Gastroesophageal sphincter (tissue), 4 donors: ENCODE measurements at regions not wholly inside any gene's neighbourhood (a gene's known extent, or its start where the extent isn't known, plus 50 kb on each side); places are given as distances from the start of the nearest gene placed in this dataset.

Experiments used
- ATAC-seq: fragments of 150-250 bp; one replicate; pipeline ENCODE4 v1.9.1; 2016; ENCODE audit warnings: mild to moderate bottlenecking, moderate library complexity
- H3K27ac ChIP-seq, 4 donors: fragments of 200-600 bp; sonication (generic) in 3 of 4; 1 replicate in 3 of 4; 2 replicates in 1 of 4; pipeline ENCODE4 v1.5.1; 2016 to 2019
- H3K27me3 ChIP-seq: fragments of 200-600 bp; sonication (generic); one replicate; pipeline ENCODE4 v1.5.1; 2019
- H3K36me3 ChIP-seq, 2 donors: fragments of 200-600 bp; sonication (generic); one replicate each; pipeline ENCODE4 v1.5.1; 2019; ENCODE audit warnings: control low read depth in 1 of 2
- H3K4me1 ChIP-seq, 3 donors: fragments of 200-600 bp; sonication (generic); 1 replicate in 2 of 3; 2 replicates in 1 of 3; pipeline ENCODE4 v1.5.1; 2016 to 2019; ENCODE audit warnings: control low read depth in 2 of 3
- H3K4me3 ChIP-seq, 2 donors: fragments of 200-600 bp; sonication (generic); one replicate each; pipeline ENCODE4 v1.5.1; 2019; ENCODE audit warnings: mild to moderate bottlenecking in 1 of 2, moderate library complexity in 1 of 2
- H3K9me3 ChIP-seq, 3 donors: fragments of 200-600 bp; sonication (generic); one replicate each; pipeline ENCODE4 v1.5.1; 2017 to 2019; ENCODE audit warnings: control low read depth in 2 of 3
- CTCF ChIP-seq, 4 experiments: fragments of 200-600 bp in 2 of 4; fragments of 450-650 bp in 2 of 4; sonication (generic) in 1 of 4; IDR thresholded peaks; one replicate each; pipeline ENCODE4 v1.5.1; 2017 to 2019; ENCODE audit warnings: antibody characterized with exemption in 4 of 4, mild to moderate bottlenecking in 2 of 4, moderate library complexity in 2 of 4
- EP300 ChIP-seq: sonication (generic); formaldehyde crosslinking; IDR thresholded peaks from one replicate; pipeline ENCODE4 v1.6.1; 2017; ENCODE audit warnings: antibody characterized with exemption, mild to moderate bottlenecking
- POLR2A ChIP-seq, 2 donors: fragments of 450-650 bp; IDR thresholded peaks; one replicate each; pipeline ENCODE4 v1.6.1; 2017; ENCODE audit warnings: antibody characterized with exemption in 2 of 2, mild to moderate bottlenecking in 2 of 2, moderate library complexity in 1 of 2
- POLR2AphosphoS5 ChIP-seq: sonication (generic); formaldehyde crosslinking; IDR thresholded peaks from one replicate; pipeline ENCODE4 v1.6.1; 2017; ENCODE audit warnings: antibody characterized with exemption
- WGBS, 2 donors: methylation state at CpG; one replicate each; pipeline ENCODE4 v1.1.5; 2018; ENCODE audit warnings: low coverage in 1 of 2; 5-methylcytosine and 5-hydroxymethylcytosine counted together

DNA sequence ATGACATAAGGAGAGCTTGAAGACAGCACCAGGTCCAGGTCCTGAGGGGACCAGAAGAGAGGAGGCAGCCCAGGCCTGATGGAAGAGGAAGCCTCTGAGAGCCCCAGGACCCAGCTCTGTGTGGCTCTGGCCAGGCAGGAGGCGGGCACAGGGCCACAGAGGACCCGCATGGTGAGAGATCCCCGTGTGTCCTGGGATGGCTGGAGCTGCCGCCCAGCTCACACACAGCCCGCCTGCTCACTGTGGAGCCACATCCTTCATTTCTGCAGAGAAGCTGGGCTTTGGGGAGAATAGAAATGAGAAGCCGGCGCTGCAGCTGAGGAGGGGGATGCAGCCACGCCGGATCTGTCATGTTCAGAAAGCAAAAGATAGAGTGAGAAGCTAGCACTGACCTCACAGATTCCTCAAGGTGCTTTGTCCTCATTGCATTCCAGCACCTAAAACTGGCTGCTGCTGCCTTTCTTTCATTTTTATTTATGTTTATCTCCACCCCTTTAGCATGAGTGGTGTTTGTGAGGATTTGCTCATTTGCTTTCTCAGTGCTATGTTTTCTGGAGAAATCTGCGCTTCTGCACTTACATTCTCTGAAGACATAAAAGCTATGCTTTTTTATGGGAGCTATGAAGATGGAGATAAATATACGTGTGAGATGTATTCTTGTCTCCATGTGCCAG is 307.6 kb upstream of the MYT1L start:
- peaks cover 0 to 7% (median 0%) of the 10 kb centered on the region in 3 donors for H3K4me1 ChIP-seq
- no peaks in the 10 kb centered on the region for H3K36me3 ChIP-seq
- WGBS, 2 donors, result 60 to 69% methylated on average over 5 to 6 of the region's 11 CpGs
- no peak overlapping the region for H3K27ac ChIP-seq
- TF ChIP-seq CTCF (IDR thresholded peaks at IDR 0.05) (no peak), POLR2AphosphoS5 (no peak), EP300 (no peak), POLR2A (IDR thresholded peaks at IDR 0.05) (no peak)
- ATAC-seq, result no peak
- peaks cover 21% of the 10 kb centered on the region for H3K27me3 ChIP-seq
- H3K4me3 ChIP-seq, result no peak overlapping the region
- no peaks in the 10 kb centered on the region for H3K9me3 ChIP-seq

DNA sequence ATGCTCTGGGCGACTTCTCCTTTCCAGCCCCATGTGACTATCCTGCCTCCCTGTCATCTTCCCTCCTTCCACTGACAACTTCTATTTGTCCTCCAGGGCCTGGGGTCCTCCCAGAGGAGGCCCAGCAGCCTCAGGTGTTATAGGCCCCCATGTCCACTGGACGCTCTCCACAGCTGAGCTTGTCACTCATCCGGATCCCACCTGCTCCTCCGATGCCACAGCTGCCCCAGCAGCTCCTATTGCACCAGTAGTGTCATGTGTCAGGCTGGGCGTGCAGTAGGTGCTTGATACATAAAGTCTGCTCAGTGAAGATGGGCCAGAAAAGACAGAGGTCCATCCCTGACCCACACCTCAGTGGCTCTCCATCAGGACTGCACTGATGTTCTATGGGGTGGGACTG is 305.7 kb upstream of the MYT1L start:
- no peak overlapping the region for H3K27ac ChIP-seq
- peaks cover 21% of the 10 kb centered on the region for H3K27me3 ChIP-seq
- no peaks in the 10 kb centered on the region for H3K9me3 ChIP-seq
- no peak for ATAC-seq
- no peak overlapping the region for H3K4me3 ChIP-seq
- H3K4me1 ChIP-seq, result peaks cover 0 to 7% (median 0%) of the 10 kb centered on the region in 3 donors
- H3K36me3 ChIP-seq, result no peaks in the 10 kb centered on the region
- 100% methylated on average over 2 to 3 of the region's 5 CpGs for WGBS, 2 donors
- TF ChIP-seq POLR2A (IDR thresholded peaks at IDR 0.05) (no peak), EP300 (no peak), CTCF (IDR thresholded peaks at IDR 0.05) (no peak), POLR2AphosphoS5 (no peak)

GRCh38 chr2:2635025-2635528 is 304.0 kb upstream of the MYT1L start:
- H3K27me3 ChIP-seq, result peaks cover 14% of the 10 kb centered on the region
- H3K27ac ChIP-seq, result no peak overlapping the region
- H3K4me3 ChIP-seq, result no peak overlapping the region
- ATAC-seq, result no peak
- H3K4me1 ChIP-seq, result peaks cover 0 to 7% (median 0%) of the 10 kb centered on the region in 3 donors
- WGBS, 2 donors, result 80% methylated on average over 1 of the region's 6 CpGs; no CpG with 5 or more reads in 1 of the 2 donors
- TF ChIP-seq POLR2A (IDR thresholded peaks at IDR 0.05) (no peak), POLR2AphosphoS5 (no peak), CTCF (IDR thresholded peaks at IDR 0.05) (no peak), EP300 (no peak)
- no peaks in the 10 kb centered on the region for H3K36me3 ChIP-seq
- H3K9me3 ChIP-seq, result no peaks in the 10 kb centered on the region

GRCh38 chr2:2633017-2633416 is 301.9 kb upstream of the MYT1L start:
- no peaks in the 10 kb centered on the region for H3K36me3 ChIP-seq
- H3K4me3 ChIP-seq, result no peak overlapping the region
- H3K9me3 ChIP-seq, result no peaks in the 10 kb centered on the region
- ATAC-seq, result no peak
- 49 to 60% methylated on average over 5 to 8 of the region's 8 CpGs for WGBS, 2 donors
- no peaks in the 10 kb centered on the region for H3K27me3 ChIP-seq
- TF ChIP-seq EP300 (no peak), POLR2A (IDR thresholded peaks at IDR 0.05) (no peak), CTCF (IDR thresholded peaks at IDR 0.05) (no peak), POLR2AphosphoS5 (no peak)
- no peaks in the 10 kb centered on the region for H3K4me1 ChIP-seq
- H3K27ac ChIP-seq, result no peak overlapping the region

DNA sequence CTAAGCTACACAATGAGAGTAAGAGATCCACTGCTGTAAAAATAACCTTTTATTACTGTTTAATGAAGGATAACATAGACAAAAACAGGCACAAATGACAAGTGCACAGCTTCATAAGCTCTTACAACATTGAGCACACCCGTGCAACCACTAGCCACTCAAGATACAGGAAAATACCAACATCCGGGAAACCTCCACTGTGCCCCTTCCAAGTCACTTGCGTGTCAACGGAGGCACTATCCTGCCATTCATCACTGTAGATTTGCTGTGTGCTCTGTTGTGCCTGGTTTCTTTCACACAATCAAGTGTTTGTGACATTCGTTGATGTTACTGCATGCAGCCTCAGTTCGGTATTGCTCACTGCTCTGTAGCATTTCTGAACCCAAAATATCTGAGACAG is 292.9 kb upstream of the MYT1L start:
- Histone ChIP-seq H3K4me1 (no peaks in the 10 kb centered on the region), H3K27me3 (no peaks in the 10 kb centered on the region), H3K4me3 (no peak overlapping the region), H3K27ac (no peak overlapping the region), H3K9me3 (no peaks in the 10 kb centered on the region), H3K36me3 (no peaks in the 10 kb centered on the region)
- WGBS, 2 donors, result 50 to 62% methylated on average over 2 to 6 of the region's 6 CpGs
- TF ChIP-seq EP300 (no peak), POLR2AphosphoS5 (no peak), CTCF (IDR thresholded peaks at IDR 0.05) (no peak), POLR2A (IDR thresholded peaks at IDR 0.05) (no peak)
- no peak for ATAC-seq
